NOMO-1 treated with dmso at 0.1 percent for 144 hours (cell line): ENCODE measurements at regions not wholly inside any gene's neighbourhood (a gene's known extent, or its start where the extent isn't known, plus 50 kb on each side); places are given as distances from the start of the nearest gene placed in this dataset.
"Not testable (repeated sequence)": the region's sequence is repeated elsewhere in the genome, so short reads cannot be mapped to it uniquely, and the experiment has no call there.

Experiments used
- DNase-seq: peaks from one replicate; lab custom pipeline; 2025; ENCODE audit not compliant: unreplicated experiment; lab: John Stamatoyannopoulos, UW

GRCh38 chr9:111094433-111094924, 56.2 kb upstream of the LPAR1 start:
- DNase-seq, result peak; percentile 70

DNA sequence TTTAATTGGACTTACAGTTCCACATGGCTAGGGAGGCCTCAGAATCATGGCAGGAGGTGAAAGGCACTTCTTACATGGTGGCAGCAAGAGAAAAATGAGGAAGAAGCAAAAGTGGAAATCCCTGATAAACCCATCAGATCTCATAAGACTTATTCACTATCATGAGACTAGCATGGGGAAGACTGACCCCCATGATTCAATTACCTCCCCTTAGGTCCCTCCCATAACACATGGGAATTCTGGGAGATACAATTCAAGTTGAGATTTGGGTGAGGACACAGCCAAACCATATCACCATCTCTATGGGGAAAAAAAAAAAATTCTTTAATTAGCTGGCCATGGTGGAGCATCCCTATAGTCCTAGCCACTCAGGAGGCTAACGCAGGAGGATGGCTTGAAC, 53.9 kb upstream of the LPAR1 start:
- DNase-seq, result not testable (repeated sequence)
